Activated naive CD8-positive, alpha-beta T cell (primary cell): ENCODE measurements at regions not wholly inside any gene's neighbourhood (a gene's known extent, or its start where the extent isn't known, plus 50 kb on each side); places are given as distances from the start of the nearest gene placed in this dataset.

Experiments used
- H3K27ac Mint-ChIP-seq: one replicate; pipeline ENCODE4 v1.8.0; 2021; ENCODE audit warnings: mixed read lengths
- H3K27me3 Mint-ChIP-seq: one replicate; pipeline ENCODE4 v1.8.0; 2021; ENCODE audit warnings: mixed read lengths
- H3K36me3 Mint-ChIP-seq: one replicate; pipeline ENCODE4 v1.8.0; 2021; ENCODE audit warnings: mixed read lengths
- H3K4me1 Mint-ChIP-seq: one replicate; pipeline ENCODE4 v1.8.0; 2021; ENCODE audit warnings: low read depth, mixed read lengths
- H3K4me3 Mint-ChIP-seq: one replicate; pipeline ENCODE4 v1.8.0; 2021; ENCODE audit warnings: mild to moderate bottlenecking, mixed read lengths
- H3K9me3 Mint-ChIP-seq: one replicate; pipeline ENCODE4 v1.8.0; 2021; ENCODE audit warnings: low read depth, mixed read lengths

DNA sequence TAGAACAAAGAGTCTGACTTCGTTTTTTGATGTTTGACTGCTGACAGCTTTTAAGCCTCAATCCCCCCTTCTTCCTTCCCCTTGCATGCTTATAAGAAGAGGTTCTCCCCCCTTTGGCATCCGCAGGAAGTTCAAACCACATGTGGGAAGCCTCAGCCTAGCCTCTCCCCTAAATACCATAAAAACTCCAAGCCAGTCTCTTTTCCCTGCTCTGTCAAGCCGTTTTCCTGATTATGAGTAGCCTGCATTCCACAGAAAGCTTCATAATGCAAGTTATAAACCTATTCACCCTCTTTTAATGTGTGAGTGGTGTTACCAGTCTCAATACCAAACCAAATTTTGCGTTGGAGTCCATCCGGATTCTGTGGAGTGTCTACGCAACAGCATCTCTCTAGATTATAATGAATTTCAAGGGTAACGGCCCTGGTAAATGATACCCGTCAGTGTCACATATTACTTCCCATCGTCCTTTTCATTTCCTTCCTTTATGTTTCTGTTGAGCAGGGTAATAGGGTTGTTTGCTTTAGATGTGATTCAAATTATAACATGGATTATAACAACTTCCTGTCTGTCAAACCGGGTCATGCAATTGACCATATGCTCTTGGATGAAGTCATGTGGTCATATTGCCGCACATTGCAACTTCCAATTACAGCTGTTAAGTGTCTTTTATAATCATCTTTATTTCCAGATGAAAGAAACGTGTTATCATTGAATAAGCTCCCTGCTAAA, 717.5 kb downstream of the RWDD3 start:
- no peaks in the 10 kb centered on the region for H3K36me3 Mint-ChIP-seq
- H3K27ac Mint-ChIP-seq, result no peak overlapping the region
- no peak overlapping the region for H3K4me3 Mint-ChIP-seq
- H3K4me1 Mint-ChIP-seq, result no peaks in the 10 kb centered on the region
- H3K27me3 Mint-ChIP-seq, result peaks cover 3% of the 10 kb centered on the region
- H3K9me3 Mint-ChIP-seq, result peaks cover 1% of the 10 kb centered on the region

DNA sequence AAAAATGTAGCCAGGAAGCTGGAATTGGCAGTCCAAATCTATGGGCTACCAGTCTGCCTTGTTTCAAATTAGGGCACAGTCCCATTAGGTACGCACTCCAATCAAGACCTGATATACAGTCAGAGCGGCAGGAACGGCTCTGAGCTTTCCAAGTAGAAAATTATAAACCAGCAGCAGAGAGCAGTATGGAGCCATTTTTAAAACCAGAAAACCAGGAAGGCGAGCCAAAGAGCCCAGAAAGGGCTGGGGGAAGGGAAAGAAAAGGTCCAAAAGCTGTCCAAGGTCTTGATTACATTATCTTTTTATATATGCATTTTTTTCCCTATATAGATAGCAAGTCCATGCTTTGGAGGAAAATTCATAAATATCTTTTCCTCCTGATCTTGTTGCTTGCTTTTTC, 719.0 kb downstream of the RWDD3 start:
- peaks cover 6% of the 10 kb centered on the region for H3K9me3 Mint-ChIP-seq
- H3K27me3 Mint-ChIP-seq, result peaks cover 3% of the 10 kb centered on the region
- H3K27ac Mint-ChIP-seq, result no peak overlapping the region
- H3K36me3 Mint-ChIP-seq, result no peaks in the 10 kb centered on the region
- no peak overlapping the region for H3K4me3 Mint-ChIP-seq
- no peaks in the 10 kb centered on the region for H3K4me1 Mint-ChIP-seq

DNA sequence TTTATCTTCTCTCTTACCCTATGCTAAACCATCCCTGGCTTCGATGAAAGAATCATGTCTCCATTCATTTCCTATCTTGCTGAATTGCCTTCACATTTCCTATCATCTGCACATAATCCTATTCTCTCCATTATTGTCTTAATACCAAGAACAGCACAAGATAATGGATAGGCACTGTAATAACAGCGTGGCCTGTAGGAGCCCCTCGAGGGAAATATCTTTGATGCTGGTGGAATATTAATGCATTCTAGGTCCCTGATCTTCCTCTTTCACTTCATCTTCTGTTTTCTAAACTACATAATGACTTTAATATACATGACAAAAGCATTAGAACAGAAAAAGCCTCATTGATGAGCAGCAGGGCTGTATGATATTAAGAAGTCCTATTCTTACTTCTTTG, 720.6 kb downstream of the RWDD3 start:
- H3K4me1 Mint-ChIP-seq, result no peaks in the 10 kb centered on the region
- no peak overlapping the region for H3K4me3 Mint-ChIP-seq
- no peaks in the 10 kb centered on the region for H3K36me3 Mint-ChIP-seq
- no peak overlapping the region for H3K27ac Mint-ChIP-seq
- peaks cover 11% of the 10 kb centered on the region for H3K9me3 Mint-ChIP-seq
- H3K27me3 Mint-ChIP-seq, result peaks cover 3% of the 10 kb centered on the region

DNA sequence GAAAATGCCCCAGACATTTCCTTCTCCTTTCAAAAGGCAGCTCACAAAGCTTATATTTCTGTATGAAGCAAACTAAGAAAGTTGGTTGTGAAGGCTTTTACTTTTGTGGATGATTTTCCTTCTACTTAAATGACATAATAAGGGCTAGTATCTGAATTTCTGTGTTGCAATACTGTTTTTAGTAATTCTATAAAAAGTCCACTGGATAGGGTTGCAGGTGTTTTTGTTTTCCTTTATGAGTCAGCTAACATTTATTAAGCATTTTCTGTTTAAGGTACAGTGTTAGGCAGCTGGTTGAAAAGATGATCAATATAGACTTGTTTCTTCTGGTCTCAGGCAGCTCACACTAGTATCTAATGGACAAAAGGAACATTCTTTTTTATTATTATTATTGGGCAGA, 722.2 kb downstream of the RWDD3 start:
- Mint-ChIP-seq H3K27ac (no peak overlapping the region), H3K4me3 (no peak overlapping the region), H3K36me3 (no peaks in the 10 kb centered on the region), H3K4me1 (no peaks in the 10 kb centered on the region), H3K27me3 (peaks cover 3% of the 10 kb centered on the region), H3K9me3 (peaks cover 17% of the 10 kb centered on the region)

DNA sequence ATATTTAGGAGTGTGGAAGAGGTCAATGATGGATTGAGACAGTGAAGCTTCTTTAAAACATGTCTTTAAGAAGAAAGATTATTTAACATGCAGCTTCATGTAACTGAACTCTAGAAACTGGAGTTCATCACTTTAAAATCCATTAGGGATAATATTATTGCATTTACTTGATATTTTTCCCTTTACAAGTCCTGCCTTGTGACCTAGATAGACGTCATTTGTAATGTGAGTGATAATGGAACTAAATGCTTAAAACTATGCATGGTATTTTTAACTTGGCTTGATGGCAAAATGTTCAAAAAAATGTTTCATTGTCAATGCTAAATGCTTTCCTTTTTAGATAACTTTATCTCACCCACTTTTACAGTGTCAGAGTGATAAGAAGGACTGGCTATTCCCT, 723.7 kb downstream of the RWDD3 start:
- Mint-ChIP-seq H3K4me3 (no peak overlapping the region), H3K4me1 (no peaks in the 10 kb centered on the region), H3K27ac (no peak overlapping the region), H3K9me3 (peaks cover 21% of the 10 kb centered on the region), H3K36me3 (no peaks in the 10 kb centered on the region), H3K27me3 (peaks cover 3% of the 10 kb centered on the region)

DNA sequence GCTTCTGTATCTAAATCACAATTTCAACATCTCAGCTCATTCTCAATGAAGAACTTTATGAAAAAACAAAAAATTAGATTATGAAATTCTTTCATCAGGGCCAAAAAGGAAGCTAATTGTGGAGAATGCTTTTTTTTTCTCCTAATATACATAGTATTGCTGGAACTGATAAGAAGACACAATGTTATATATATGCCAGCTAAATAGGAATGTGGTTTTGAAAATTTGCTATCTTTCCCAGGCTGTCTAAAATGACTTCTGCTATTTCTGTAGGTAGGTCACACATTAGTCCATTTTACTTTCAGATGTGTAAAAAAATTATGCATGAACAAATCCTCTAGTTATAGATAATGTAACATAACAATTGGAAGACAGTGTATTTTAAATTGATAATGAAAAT, 732.9 kb downstream of the RWDD3 start:
- Mint-ChIP-seq H3K27ac (no peak overlapping the region), H3K27me3 (no peaks in the 10 kb centered on the region)

DNA sequence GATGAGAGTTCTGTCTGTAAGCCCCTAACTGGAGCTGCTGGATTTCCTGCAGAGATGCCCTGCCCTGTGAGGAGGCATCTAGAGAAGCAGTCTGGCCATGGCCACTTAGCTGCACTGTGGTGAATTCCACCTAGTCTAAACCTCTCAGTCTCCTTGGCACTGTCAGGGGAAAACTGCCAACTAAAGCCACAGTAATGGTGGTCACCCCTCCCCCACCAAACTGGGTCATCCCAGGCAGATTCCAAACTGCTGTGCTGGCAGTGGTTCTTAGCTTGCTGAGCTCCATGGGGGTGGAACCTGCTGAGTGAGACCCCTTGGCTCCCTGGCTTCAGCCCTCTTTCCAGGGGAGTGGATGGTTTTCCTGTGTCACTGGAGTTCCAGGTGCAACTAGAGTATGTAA, 740.6 kb downstream of the RWDD3 start:
- Mint-ChIP-seq H3K4me1 (no peaks in the 10 kb centered on the region), H3K9me3 (peaks cover 12% of the 10 kb centered on the region), H3K4me3 (no peak overlapping the region), H3K36me3 (no peaks in the 10 kb centered on the region), H3K27me3 (no peaks in the 10 kb centered on the region), H3K27ac (no peak overlapping the region)

More for the DNA sequence above, 732.9 kb downstream of the RWDD3 start:
- no peak overlapping the region for H3K4me3 Mint-ChIP-seq
- H3K4me1 Mint-ChIP-seq, result no peaks in the 10 kb centered on the region
- no peaks in the 10 kb centered on the region for H3K36me3 Mint-ChIP-seq
- peaks cover 23% of the 10 kb centered on the region for H3K9me3 Mint-ChIP-seq

DNA sequence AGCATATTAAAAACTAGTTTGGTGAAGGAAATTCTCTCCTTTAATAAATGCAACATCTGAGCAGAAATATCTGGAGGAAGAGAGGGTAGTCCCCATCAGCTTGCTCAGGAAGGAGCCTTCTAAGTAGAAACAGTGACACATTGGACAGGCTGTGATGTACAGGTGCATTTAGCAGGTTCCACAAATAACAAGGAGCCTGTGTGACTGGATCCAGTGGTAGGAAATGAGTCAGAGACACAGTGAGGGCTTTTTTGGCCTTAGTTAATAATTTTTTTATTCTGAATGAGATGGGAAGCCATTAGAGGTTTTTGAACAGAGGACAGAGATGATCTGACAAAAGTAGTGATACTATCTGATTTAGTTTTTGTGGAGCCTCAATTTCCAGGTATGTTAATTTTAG, 738.9 kb upstream of the PTBP2 start:
- H3K27me3 Mint-ChIP-seq, result no peaks in the 10 kb centered on the region
- no peaks in the 10 kb centered on the region for H3K4me1 Mint-ChIP-seq
- no peaks in the 10 kb centered on the region for H3K9me3 Mint-ChIP-seq
- no peak overlapping the region for H3K27ac Mint-ChIP-seq
- H3K4me3 Mint-ChIP-seq, result no peak overlapping the region
- H3K36me3 Mint-ChIP-seq, result no peaks in the 10 kb centered on the region

DNA sequence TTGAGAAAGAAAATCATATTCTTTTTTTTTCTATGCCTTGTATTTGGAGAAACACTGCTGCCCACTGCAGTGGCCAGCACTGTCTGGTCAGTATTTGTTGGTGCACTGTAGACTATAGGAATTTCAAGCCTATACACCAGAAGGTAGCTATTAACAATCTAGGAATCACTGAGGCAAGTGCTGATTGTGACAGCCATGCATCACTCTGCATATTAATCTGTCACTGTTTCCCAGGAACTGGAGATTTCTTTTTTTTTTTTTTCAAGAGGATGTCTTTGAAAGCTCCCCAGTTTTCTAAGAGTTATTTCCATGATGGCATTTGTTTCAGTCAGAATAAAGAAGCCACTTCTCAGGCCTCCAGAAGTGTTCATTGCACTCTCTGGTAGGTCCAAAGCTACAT, 737.8 kb upstream of the PTBP2 start:
- Mint-ChIP-seq H3K4me3 (no peak overlapping the region), H3K27ac (no peak overlapping the region), H3K27me3 (no peaks in the 10 kb centered on the region), H3K9me3 (no peaks in the 10 kb centered on the region), H3K4me1 (no peaks in the 10 kb centered on the region), H3K36me3 (no peaks in the 10 kb centered on the region)

DNA sequence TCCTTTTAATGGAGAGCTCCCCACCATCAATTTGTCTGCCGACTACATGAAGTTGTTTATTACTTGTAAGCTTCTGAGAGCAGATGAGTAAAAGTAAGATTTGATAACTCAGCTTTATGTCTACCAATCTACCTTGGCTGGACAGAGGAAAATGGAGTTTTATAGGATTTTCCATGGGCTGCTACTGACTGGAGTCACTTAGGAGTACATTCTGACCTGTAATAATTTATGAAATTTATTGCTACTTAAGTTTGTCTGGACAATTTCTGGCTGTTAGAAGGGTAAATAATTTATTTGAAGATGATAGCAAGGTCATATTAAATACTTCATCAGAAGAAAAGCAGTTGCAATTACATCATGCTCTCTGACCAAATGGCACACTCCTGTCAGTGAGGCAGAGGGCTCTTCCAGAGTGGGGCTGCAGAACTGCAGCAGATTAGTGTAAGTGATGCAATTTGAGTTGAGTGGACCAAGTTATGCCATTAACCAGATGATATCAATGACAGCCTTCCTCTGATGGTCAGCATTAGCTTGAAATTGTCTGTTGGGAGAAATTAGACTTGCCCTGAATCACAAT, 736.7 kb upstream of the PTBP2 start:
- Mint-ChIP-seq H3K4me3 (no peak overlapping the region), H3K9me3 (no peaks in the 10 kb centered on the region), H3K4me1 (no peaks in the 10 kb centered on the region), H3K36me3 (no peaks in the 10 kb centered on the region), H3K27me3 (no peaks in the 10 kb centered on the region), H3K27ac (no peak overlapping the region)

DNA sequence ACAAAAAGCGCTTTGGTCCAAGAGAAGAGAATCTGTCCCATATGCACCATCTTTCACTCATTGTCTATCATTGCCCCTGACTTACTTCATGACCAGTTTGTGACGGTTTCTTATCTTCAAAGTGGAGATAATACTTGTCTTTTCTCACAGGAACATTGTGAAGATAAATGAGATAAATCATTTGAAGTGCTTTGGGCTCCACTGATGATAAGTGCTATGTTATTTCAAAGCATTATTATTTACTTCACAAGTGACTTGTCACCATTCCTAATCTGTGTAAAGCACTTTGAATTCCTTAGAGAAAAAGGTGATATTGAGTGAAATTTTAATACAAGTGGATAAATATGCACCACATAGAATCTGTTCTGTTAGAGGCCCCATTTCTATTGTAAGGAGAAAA, 731.6 kb upstream of the PTBP2 start:
- Mint-ChIP-seq H3K9me3 (no peaks in the 10 kb centered on the region), H3K27ac (no peak overlapping the region), H3K36me3 (no peaks in the 10 kb centered on the region), H3K4me1 (no peaks in the 10 kb centered on the region), H3K27me3 (no peaks in the 10 kb centered on the region), H3K4me3 (no peak overlapping the region)

DNA sequence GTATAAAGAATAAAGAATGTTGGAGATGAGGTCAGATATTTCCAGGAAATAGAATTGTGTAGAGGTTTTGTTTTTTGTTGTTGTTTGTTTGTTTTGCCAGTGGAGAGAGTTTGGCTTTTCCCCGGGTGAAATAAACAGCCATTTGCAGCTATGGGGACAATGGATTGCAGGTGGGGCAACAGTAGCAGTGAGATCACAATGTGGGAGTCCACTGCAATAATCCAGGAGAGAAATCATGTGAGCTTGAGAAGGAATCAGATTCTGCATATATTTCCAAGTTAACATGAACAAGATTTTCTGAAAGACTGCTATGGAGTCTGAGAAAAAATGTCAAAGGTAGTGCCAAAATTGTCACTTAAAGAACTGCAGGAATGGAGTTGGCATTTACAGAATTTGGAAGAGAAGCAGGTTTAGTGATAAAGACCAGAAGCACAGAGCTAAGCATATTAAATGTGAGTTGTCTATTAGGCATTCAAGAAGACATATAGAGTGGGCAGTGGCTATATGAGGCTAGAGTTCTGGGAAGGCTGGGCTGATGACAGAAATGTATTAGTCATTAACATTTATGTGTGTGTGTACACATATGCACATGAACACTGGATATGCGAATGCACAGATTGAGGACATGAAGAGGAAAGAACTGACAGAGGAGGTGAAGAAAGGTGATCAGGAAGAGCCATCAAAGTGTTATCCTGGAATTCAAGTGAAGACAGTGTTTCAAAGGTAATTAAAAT, 729.6 kb upstream of the PTBP2 start:
- Mint-ChIP-seq H3K36me3 (no peaks in the 10 kb centered on the region), H3K9me3 (no peaks in the 10 kb centered on the region), H3K27ac (no peak overlapping the region), H3K4me1 (no peaks in the 10 kb centered on the region), H3K4me3 (no peak overlapping the region), H3K27me3 (no peaks in the 10 kb centered on the region)

DNA sequence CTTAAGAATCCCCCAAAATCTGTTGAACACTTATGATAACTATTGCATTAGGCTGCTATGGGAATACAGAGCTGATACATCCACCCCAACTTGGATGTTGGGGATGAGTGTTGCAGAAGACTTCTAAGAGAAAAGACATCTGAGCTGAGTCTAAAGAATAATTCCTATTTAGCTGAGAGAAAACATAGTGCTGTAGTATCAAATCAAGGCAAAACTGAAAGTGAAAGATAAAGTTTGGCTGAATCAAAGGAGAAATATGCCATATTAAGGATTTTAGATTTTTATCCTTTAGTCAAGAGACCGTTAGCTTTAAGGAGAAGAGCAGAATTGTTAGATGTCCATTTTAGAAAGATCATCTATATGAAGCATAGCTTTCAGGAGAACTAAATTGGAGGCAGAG, 726.9 kb upstream of the PTBP2 start:
- Mint-ChIP-seq H3K27ac (no peak overlapping the region), H3K4me1 (no peaks in the 10 kb centered on the region), H3K9me3 (no peaks in the 10 kb centered on the region), H3K27me3 (no peaks in the 10 kb centered on the region), H3K36me3 (no peaks in the 10 kb centered on the region), H3K4me3 (no peak overlapping the region)

DNA sequence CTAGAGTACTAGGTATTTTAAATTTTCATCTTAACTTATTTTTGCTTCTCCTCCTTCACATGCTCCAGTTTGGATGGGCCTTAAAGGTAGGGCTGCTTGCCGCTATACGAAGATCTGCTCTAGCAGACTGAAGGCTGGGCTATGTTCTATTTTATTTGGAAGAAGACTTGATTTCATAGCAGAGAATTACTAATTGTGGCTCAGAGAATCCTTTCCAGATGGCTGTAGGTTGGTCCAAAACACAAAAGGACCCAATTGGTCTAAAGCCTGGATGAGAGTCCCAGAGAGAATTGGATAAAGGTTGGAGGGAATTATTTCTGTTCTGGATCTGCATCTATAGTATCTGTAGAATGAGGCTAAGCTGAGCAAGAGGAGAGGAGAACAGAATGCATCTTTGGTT, 719.4 kb upstream of the PTBP2 start:
- no peaks in the 10 kb centered on the region for H3K36me3 Mint-ChIP-seq
- H3K9me3 Mint-ChIP-seq, result no peaks in the 10 kb centered on the region
- no peaks in the 10 kb centered on the region for H3K27me3 Mint-ChIP-seq
- H3K4me3 Mint-ChIP-seq, result no peak overlapping the region
- no peaks in the 10 kb centered on the region for H3K4me1 Mint-ChIP-seq
- H3K27ac Mint-ChIP-seq, result no peak overlapping the region

DNA sequence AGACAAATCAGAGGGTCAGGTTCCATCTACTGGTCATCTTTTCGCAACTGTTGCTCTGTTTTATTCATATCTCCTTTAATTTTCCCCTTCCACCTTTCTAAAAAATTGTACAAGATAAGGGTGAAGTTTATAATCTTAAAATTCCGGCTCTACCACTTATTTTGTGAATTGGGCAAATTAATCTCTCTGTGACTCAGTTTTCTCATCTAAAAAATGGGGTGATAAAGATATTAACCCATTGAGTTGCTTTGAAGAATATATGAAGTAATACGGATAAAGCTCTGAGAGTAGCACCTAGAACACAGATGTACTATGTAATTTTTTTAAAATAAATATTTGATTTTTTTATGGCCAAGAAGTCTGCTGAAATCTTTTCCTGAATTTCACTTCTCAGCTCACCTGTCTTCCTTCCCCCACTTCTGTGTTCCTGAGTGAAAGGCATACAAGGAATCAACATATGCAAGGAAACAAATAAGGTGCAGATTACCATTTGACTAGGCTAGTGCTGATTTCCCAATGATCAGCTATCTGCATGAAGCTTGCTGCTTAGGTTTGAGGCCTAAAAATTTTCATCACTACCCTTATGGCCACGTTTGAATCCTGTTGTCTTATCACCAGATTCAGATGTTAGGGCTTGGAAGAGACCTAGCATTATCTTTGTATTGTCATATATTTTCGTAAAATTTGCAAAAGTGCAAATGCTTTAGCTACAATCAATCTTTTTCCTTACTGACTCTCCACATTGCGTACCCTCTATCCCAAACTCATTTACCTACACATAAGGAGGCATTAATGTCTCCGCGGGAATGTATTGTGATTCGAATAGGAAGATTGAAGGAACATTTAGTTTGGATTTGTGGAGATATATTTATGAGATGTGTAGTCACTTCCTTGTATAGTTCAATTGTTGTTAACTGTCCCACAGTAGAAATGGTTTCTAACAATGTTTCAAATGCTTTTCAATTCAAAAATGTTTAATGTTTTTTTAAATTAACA, 718.3 kb upstream of the PTBP2 start:
- H3K36me3 Mint-ChIP-seq, result no peaks in the 10 kb centered on the region
- H3K4me3 Mint-ChIP-seq, result no peak overlapping the region
- H3K9me3 Mint-ChIP-seq, result no peaks in the 10 kb centered on the region
- H3K27ac Mint-ChIP-seq, result no peak overlapping the region
- H3K27me3 Mint-ChIP-seq, result no peaks in the 10 kb centered on the region
- H3K4me1 Mint-ChIP-seq, result no peaks in the 10 kb centered on the region
